ENCODE measurements at regions not wholly inside any gene's neighbourhood (a gene's known extent, or its start where the extent isn't known, plus 50 kb on each side); places are given as distances from the start of the nearest gene placed in this dataset.

DNA sequence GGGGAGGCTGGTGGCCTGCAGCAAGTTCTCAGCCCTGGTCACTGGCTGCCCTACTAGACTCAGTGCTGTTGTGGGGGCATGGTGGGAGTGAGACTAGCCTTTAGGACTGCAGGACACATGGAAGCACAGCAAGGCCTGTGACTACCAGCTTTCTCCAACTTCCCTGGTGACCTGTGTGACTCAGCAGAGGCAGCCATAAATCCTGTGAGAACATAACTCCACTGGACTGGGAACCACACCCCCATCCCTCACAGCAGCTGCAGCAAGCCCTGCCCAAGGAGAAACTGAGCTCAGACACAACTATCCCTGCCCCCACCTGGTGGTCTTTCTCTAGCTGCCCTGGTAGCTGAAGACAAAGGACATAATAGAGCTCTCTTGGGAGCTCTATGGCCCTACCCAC is 111.3 kb downstream of the DCLK3 start:
- Histone ChIP-seq H3K79me2 (ENCODE audit: insufficient read depth, low read length) (no peaks in the 10 kb centered on the region), H4K20me1 (ENCODE audit: control insufficient read depth, insufficient read depth, insufficient read length) (no peaks in the 10 kb centered on the region), H4K8ac (replicated peaks; ENCODE audit: insufficient read length, low read depth, low read length) (no peak overlapping the region), H3K23ac (ENCODE audit: insufficient read length, low read depth, low read length) (no peak overlapping the region), H3K4ac (ENCODE audit: low read depth, low read length) (no peak overlapping the region), H3K27me3 (ENCODE audit: insufficient read depth, low read length) (no peaks in the 10 kb centered on the region), H2BK120ac (ENCODE audit: low read depth, low read length, poor library complexity, severe bottlenecking) (no peak overlapping the region), H3K9ac (ENCODE audit: extremely low read depth, insufficient read length, low read length) (no peak overlapping the region), H3K4me1 (ENCODE audit: insufficient read depth, low read length) (no peaks in the 10 kb centered on the region), H2BK12ac (ENCODE audit: insufficient read length, low read depth, low read length) (no peak overlapping the region), H3K79me1 (ENCODE audit: insufficient read depth, low read depth, low read length, poor library complexity, severe bottlenecking) (no peaks in the 10 kb centered on the region), H4K5ac (ENCODE audit: insufficient read length, low read depth, low read length) (no peak overlapping the region), H2AK5ac (ENCODE audit: insufficient read length, low read length) (no peak overlapping the region), H3K56ac (ENCODE audit: insufficient read length, low read depth, low read length) (no peak overlapping the region), H2BK15ac (ENCODE audit: low read depth, low read length) (no peak overlapping the region), H3K14ac (ENCODE audit: insufficient read depth, low read length) (no peak overlapping the region), H2AFZ (ENCODE audit: low read length) (no peak overlapping the region), H3K27ac (ENCODE audit: insufficient read length, low read depth, low read length) (no peak overlapping the region), H3K4me2 (ENCODE audit: insufficient read depth, insufficient read length, low read length) (no peak overlapping the region), H3K18ac (ENCODE audit: insufficient read length, low read depth, low read length) (no peak overlapping the region), H3K9me3 (ENCODE audit: control insufficient read depth, low read depth, low read length) (no peaks in the 10 kb centered on the region), H3T11ph (ENCODE audit: low read length) (no peak overlapping the region), H2BK5ac (ENCODE audit: insufficient read length, low read length) (no peak overlapping the region), H2BK20ac (ENCODE audit: low read depth, low read length, poor library complexity, severe bottlenecking) (no peak overlapping the region), H3K23me2 (ENCODE audit: insufficient read length, low read depth, low read length, poor library complexity, severe bottlenecking) (no peaks in the 10 kb centered on the region), H4K91ac (ENCODE audit: insufficient read length, low read depth, low read length) (no peak overlapping the region)
- Mint-ChIP-seq H3K9me3 (no peaks in the 10 kb centered on the region), H3K4me3 (no peak overlapping the region), H3K4me1 (peaks cover 0 to 2% of the 10 kb centered on the region in 2 experiments; a peak in 1 of 4 replicates), H3K27ac (peak overlapping the region in 1 of 3 experiments; percentile 12; a peak in 1 of 7 replicates), H3K36me3 (ENCODE audit: insufficient read depth in 1 of 3, low read depth in 3 of 3) (no peaks in the 10 kb centered on the region), H3K27me3 (ENCODE audit: low read depth) (no peaks in the 10 kb centered on the region)
- TF ChIP-seq, protein P1, sequence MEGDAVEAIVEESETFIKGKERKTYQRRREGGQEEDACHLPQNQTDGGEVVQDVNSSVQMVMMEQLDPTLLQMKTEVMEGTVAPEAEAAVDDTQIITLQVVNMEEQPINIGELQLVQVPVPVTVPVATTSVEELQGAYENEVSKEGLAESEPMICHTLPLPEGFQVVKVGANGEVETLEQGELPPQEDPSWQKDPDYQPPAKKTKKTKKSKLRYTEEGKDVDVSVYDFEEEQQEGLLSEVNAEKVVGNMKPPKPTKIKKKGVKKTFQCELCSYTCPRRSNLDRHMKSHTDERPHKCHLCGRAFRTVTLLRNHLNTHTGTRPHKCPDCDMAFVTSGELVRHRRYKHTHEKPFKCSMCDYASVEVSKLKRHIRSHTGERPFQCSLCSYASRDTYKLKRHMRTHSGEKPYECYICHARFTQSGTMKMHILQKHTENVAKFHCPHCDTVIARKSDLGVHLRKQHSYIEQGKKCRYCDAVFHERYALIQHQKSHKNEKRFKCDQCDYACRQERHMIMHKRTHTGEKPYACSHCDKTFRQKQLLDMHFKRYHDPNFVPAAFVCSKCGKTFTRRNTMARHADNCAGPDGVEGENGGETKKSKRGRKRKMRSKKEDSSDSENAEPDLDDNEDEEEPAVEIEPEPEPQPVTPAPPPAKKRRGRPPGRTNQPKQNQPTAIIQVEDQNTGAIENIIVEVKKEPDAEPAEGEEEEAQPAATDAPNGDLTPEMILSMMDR (conservative IDR thresholded peaks at IDR 0.05) = no peak
- DNase-seq = no peak

Data from H9 (cell line).